GM23338 (cell line): ENCODE measurements at regions not wholly inside any gene's neighbourhood (a gene's known extent, or its start where the extent isn't known, plus 50 kb on each side); places are given as distances from the start of the nearest gene placed in this dataset.

Experiments
- CREB1 ChIP-seq: fragments of 250-450 bp; sonication (Bioruptor Pico); IDR thresholded peaks from 2 replicates; pipeline ENCODE4 v1.5.0; 2020; ENCODE audit warnings: low read depth, mild to moderate bottlenecking, moderate library complexity
- EZH2 ChIP-seq: fragments of 200-600 bp; sonication (generic); IDR thresholded peaks from one replicate; pipeline ENCODE4 v1.8.0; 2017; ENCODE audit warnings: antibody characterized with exemption, mild to moderate bottlenecking, low read depth; ENCODE audit not compliant: unreplicated experiment
- EZH2phosphoT487 ChIP-seq: fragments of 200-600 bp; sonication (generic); IDR thresholded peaks from one replicate; pipeline ENCODE4 v1.8.1; 2018; ENCODE audit warnings: antibody characterized with exemption; ENCODE audit not compliant: unreplicated experiment
- JUNB ChIP-seq: IDR thresholded peaks from one replicate; pipeline ENCODE4 v1.6.1; 2016; ENCODE audit warnings: antibody characterized with exemption; ENCODE audit not compliant: unreplicated experiment
- POLR2AphosphoS5 ChIP-seq: IDR thresholded peaks from 2 replicates; pipeline ENCODE4 v1.6.1; 2016; ENCODE audit warnings: antibody characterized with exemption, low read depth
- TF ChIP-seq, protein P1 (sequence below), 2 experiments: fragments of 200-600 bp in 1 of 2; sonication (generic) in 1 of 2; conservative IDR thresholded peaks; 2 replicates each; pipeline versions ENCODE4 v1.5.1 to v1.6.1; 2016 to 2017; ENCODE audit warnings: antibody characterized with exemption in 2 of 2, low read depth in 2 of 2, mild to moderate bottlenecking in 2 of 2, moderate library complexity in 1 of 2

DNA sequence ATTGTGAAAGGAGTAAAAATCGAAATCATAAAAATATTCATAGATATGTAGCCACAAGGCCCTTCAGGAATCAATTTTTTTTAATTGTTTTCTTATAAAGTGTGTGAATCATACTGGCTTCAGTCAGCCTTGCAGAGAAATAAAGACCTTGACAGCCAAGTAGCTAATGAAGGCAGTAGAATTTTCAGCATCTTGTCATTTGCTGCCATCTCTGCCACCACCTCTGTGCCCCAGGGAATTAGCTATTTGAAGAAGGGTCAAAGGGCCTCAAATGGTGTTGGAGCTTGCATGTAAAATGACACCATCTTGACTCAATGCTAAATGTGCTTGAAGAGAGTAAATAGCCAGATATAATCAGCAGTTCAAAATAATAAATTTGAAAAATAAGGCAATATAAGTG is 359.4 kb upstream of the DCN start:
- TF ChIP-seq, protein P1, sequence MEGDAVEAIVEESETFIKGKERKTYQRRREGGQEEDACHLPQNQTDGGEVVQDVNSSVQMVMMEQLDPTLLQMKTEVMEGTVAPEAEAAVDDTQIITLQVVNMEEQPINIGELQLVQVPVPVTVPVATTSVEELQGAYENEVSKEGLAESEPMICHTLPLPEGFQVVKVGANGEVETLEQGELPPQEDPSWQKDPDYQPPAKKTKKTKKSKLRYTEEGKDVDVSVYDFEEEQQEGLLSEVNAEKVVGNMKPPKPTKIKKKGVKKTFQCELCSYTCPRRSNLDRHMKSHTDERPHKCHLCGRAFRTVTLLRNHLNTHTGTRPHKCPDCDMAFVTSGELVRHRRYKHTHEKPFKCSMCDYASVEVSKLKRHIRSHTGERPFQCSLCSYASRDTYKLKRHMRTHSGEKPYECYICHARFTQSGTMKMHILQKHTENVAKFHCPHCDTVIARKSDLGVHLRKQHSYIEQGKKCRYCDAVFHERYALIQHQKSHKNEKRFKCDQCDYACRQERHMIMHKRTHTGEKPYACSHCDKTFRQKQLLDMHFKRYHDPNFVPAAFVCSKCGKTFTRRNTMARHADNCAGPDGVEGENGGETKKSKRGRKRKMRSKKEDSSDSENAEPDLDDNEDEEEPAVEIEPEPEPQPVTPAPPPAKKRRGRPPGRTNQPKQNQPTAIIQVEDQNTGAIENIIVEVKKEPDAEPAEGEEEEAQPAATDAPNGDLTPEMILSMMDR (conservative IDR thresholded peaks at IDR 0.05; ENCODE audit: low read depth in 2 of 2), result no peak
- TF ChIP-seq EZH2phosphoT487 (no peak), EZH2 (no peak), POLR2AphosphoS5 (no peak), CREB1 (CRISPR knock-in tag) (no peak), JUNB (no peak)
